PC-9 (cell line): ENCODE measurements at regions not wholly inside any gene's neighbourhood (a gene's known extent, or its start where the extent isn't known, plus 50 kb on each side); places are given as distances from the start of the nearest gene placed in this dataset.

Source experiments
- BruUV-seq: library from RNA; stranded (reverse); fragments of 400-500 nt; replicated peaks from 2 replicates; lab custom pipeline; 2021; lab: Mats Ljungman, UMichigan
- CTCF ChIA-PET: fragments of 300-600 bp; sonication (Branson Sonifier 250); formaldehyde crosslinking; loops from one replicate; lab custom pipeline; 2022; ENCODE audit warnings: antibody characterized with exemption; lab: Charles Lee
- POLR2A ChIA-PET: fragments of 300-600 bp; sonication (Branson Sonifier 250); formaldehyde crosslinking; loops from one replicate; lab custom pipeline; 2022; ENCODE audit warnings: antibody characterized with exemption; ENCODE audit not compliant: unreplicated experiment; lab: Charles Lee
- DNase-seq, 2 experiments: peaks; one replicate each; pipeline versions ENCODE4 v3.0.0 to v3.0.0-alpha.2; 2015 to 2022; ENCODE audit warnings: mixed read lengths in 1 of 2
- H2AFZ ChIP-seq: fragments of 200-600 bp; sonication (generic); 2 replicates; pipeline ENCODE4 v1.8.1; 2017; ENCODE audit warnings: antibody characterized with exemption
- H3F3A ChIP-seq: fragments of 200-600 bp; sonication (generic); 2 replicates; pipeline ENCODE4 v1.8.1; 2017; ENCODE audit warnings: antibody characterized with exemption, mild to moderate bottlenecking, low read depth; ENCODE audit not compliant: insufficient read depth
- H3K27ac ChIP-seq: fragments of 200-600 bp; sonication (generic); 2 replicates; pipeline ENCODE4 v1.6.1; 2016; ENCODE audit warnings: mixed run types
- H3K27me3 ChIP-seq: fragments of 200-600 bp; sonication (generic); 2 replicates; pipeline ENCODE4 v1.6.1; 2016; ENCODE audit warnings: low read depth, mixed run types; ENCODE audit not compliant: insufficient read depth
- H3K36me3 ChIP-seq: fragments of 200-600 bp; sonication (generic); 2 replicates; pipeline ENCODE4 v1.6.1; 2016; ENCODE audit warnings: low read depth, mixed run types
- H3K4me1 ChIP-seq: fragments of 200-600 bp; sonication (generic); replicated peaks from 2 replicates; pipeline ENCODE4 v1.6.1; 2016; ENCODE audit warnings: mixed run types; ENCODE audit not compliant: insufficient read depth
- H3K4me2 ChIP-seq: fragments of 200-600 bp; sonication (generic); 2 replicates; pipeline ENCODE4 v1.6.1; 2017; ENCODE audit warnings: mixed run types
- H3K4me3 ChIP-seq: fragments of 200-600 bp; sonication (generic); 2 replicates; pipeline ENCODE4 v1.6.1; 2016; ENCODE audit warnings: mixed run types
- H3K79me2 ChIP-seq: fragments of 200-600 bp; sonication (generic); 2 replicates; pipeline ENCODE4 v1.6.1; 2017; ENCODE audit warnings: low read depth, mixed run types
- H3K9me2 ChIP-seq: fragments of 200-600 bp; sonication (generic); 2 replicates; pipeline ENCODE4 v1.8.1; 2017; ENCODE audit warnings: mild to moderate bottlenecking; ENCODE audit not compliant: insufficient read depth
- H3K9me3 ChIP-seq: fragments of 200-600 bp; sonication (generic); 2 replicates; pipeline ENCODE4 v1.8.1; 2016; ENCODE audit warnings: low read depth; ENCODE audit not compliant: insufficient read depth
- H4K20me1 ChIP-seq: fragments of 200-600 bp; sonication (generic); 2 replicates; pipeline ENCODE4 v1.8.1; 2017; ENCODE audit not compliant: insufficient read depth
- CTCF ChIP-seq: fragments of 200-600 bp; sonication (generic); conservative IDR thresholded peaks from 2 replicates; pipeline ENCODE4 v1.6.1; 2017; ENCODE audit warnings: mixed run types, antibody characterized with exemption, mild to moderate bottlenecking, moderate library complexity
- EZH2 ChIP-seq: fragments of 200-600 bp; sonication (generic); IDR thresholded peaks from 2 replicates; pipeline ENCODE4 v1.8.0; 2017; ENCODE audit warnings: antibody characterized with exemption, low read depth
- intact Hi-C: fragments of 100-400 bp; cut with micrococcal nuclease; formaldehyde crosslinking; loops from one replicate; pipeline ENCODE4 v1.10.0; 2022; ENCODE audit not compliant: unreplicated experiment

GRCh38 chr4:126202226-126202625 is 887.5 kb downstream of the FAT4 start:
- Histone ChIP-seq H4K20me1 (no peaks in the 10 kb centered on the region), H3K9me3 (no peaks in the 10 kb centered on the region), H2AFZ (no peak overlapping the region), H3K9me2 (no peaks in the 10 kb centered on the region), H3F3A (no peaks in the 10 kb centered on the region), H3K36me3 (no peaks in the 10 kb centered on the region), H3K4me1 (no peaks in the 10 kb centered on the region), H3K4me2 (no peak overlapping the region), H3K79me2 (no peaks in the 10 kb centered on the region), H3K27me3 (no peaks in the 10 kb centered on the region), H3K4me3 (no peak overlapping the region), H3K27ac (no peak overlapping the region)
- BruUV-seq = no TSS peak
- no peak for DNase-seq
- intact Hi-C loops = no loop called here
- TF ChIP-seq CTCF = no peak
- TF ChIP-seq EZH2 = no peak
- ChIA-PET CTCF (no interaction called here), POLR2A (no interaction called here)

GRCh38 chr4:126207910-126208309 is 893.2 kb downstream of the FAT4 start:
- POLR2A ChIA-PET = no interaction called here
- Histone ChIP-seq H3K9me2 (no peaks in the 10 kb centered on the region), H3K9me3 (no peaks in the 10 kb centered on the region), H3K4me1 (no peaks in the 10 kb centered on the region), H3K79me2 (no peaks in the 10 kb centered on the region), H2AFZ (peak overlapping the region; percentile 12; the same call in 1 of the 2 replicates), H3K27ac (no peak overlapping the region), H3K36me3 (no peaks in the 10 kb centered on the region), H3F3A (no peaks in the 10 kb centered on the region), H3K4me3 (no peak overlapping the region), H3K4me2 (0 out of 2 replicates have a peak overlapping the region, but pooled peaks have one; percentile 1), H4K20me1 (no peaks in the 10 kb centered on the region), H3K27me3 (no peaks in the 10 kb centered on the region)
- intact Hi-C loops = no loop called here
- CTCF ChIA-PET = no interaction called here
- no peak for TF ChIP-seq EZH2
- no peak for TF ChIP-seq CTCF
- DNase-seq = no peak
- no TSS peak for BruUV-seq

GRCh38 chr4:126209147-126209546 is 894.4 kb downstream of the FAT4 start:
- H3K4me3 ChIP-seq = no peak overlapping the region
- no peaks in the 10 kb centered on the region for H3K9me2 ChIP-seq
- H3K4me1 ChIP-seq = no peaks in the 10 kb centered on the region
- BruUV-seq = no TSS peak
- no peaks in the 10 kb centered on the region for H3K79me2 ChIP-seq
- DNase-seq = no peak
- no peaks in the 10 kb centered on the region for H3F3A ChIP-seq
- no peak overlapping the region for H3K27ac ChIP-seq
- H3K9me3 ChIP-seq = no peaks in the 10 kb centered on the region
- ChIA-PET POLR2A (no interaction called here), CTCF (no interaction called here)
- H4K20me1 ChIP-seq = no peaks in the 10 kb centered on the region
- H3K27me3 ChIP-seq = no peaks in the 10 kb centered on the region
- H3K36me3 ChIP-seq = no peaks in the 10 kb centered on the region
- intact Hi-C loops = no loop called here
- no peak overlapping the region for H2AFZ ChIP-seq
- TF ChIP-seq EZH2 = no peak
- no peak for TF ChIP-seq CTCF
- H3K4me2 ChIP-seq = no peak overlapping the region
